ENCODE measurements at regions not wholly inside any gene's neighbourhood (a gene's known extent, or its start where the extent isn't known, plus 50 kb on each side); places are given as distances from the start of the nearest gene placed in this dataset.

GRCh38 chr6:97822632-97823031, 539.6 kb upstream of the MMS22L start:
- no peak for DNase-seq

GRCh38 chr6:97841763-97842162, 558.7 kb upstream of the MMS22L start:
- DNase-seq, result no peak

GRCh38 chr6:97842521-97842920, 559.5 kb upstream of the MMS22L start:
- DNase-seq, result no peak

- no peak for DNase-seq
Measured at GRCh38 chr6:97849390-97849789, 566.4 kb upstream of the MMS22L start.

GRCh38 chr6:97850458-97851212, 567.6 kb upstream of the MMS22L start:
- no peak for DNase-seq

GRCh38 chr6:97863697-97864096, 580.7 kb upstream of the MMS22L start:
- DNase-seq, result no peak

GRCh38 chr6:97864366-97864765, 581.4 kb upstream of the MMS22L start:
- no peak for DNase-seq

- DNase-seq, result no peak
Measured at GRCh38 chr6:97864826-97865225, 581.8 kb upstream of the MMS22L start.

- no peak for DNase-seq
Measured at GRCh38 chr6:97865612-97866011, 582.6 kb upstream of the MMS22L start.

GRCh38 chr6:97866616-97867015, 583.6 kb upstream of the MMS22L start:
- no peak for DNase-seq

GRCh38 chr6:97867177-97867576, 584.2 kb upstream of the MMS22L start:
- DNase-seq, result no peak

- DNase-seq, result no peak
Measured at GRCh38 chr6:97870273-97870672, 587.3 kb upstream of the MMS22L start.

- no peak for DNase-seq
Measured at GRCh38 chr6:97876711-97877110, 593.7 kb upstream of the MMS22L start.

- no peak for DNase-seq
Measured at GRCh38 chr6:97882755-97883154, 599.7 kb upstream of the MMS22L start.

GRCh38 chr6:97885325-97885724, 602.3 kb upstream of the MMS22L start:
- no peak for DNase-seq

- no peak for DNase-seq
Measured at GRCh38 chr6:97885828-97886227, 602.8 kb upstream of the MMS22L start.

- DNase-seq, result no peak
Measured at GRCh38 chr6:97901531-97901930, 618.5 kb upstream of the MMS22L start.

GRCh38 chr6:97909380-97909779, 626.4 kb upstream of the MMS22L start:
- DNase-seq, result no peak

- no peak for DNase-seq
Measured at GRCh38 chr6:97913721-97914120, 630.7 kb upstream of the MMS22L start.

GRCh38 chr6:97914912-97915311, 631.9 kb upstream of the MMS22L start:
- DNase-seq, result no peak

GRCh38 chr6:97915537-97915936, 632.5 kb upstream of the MMS22L start:
- DNase-seq, result no peak

GRCh38 chr6:97917369-97917768, 634.4 kb upstream of the MMS22L start:
- DNase-seq, result no peak

- no peak for DNase-seq
Measured at GRCh38 chr6:97919046-97919445, 636.0 kb upstream of the MMS22L start.

GRCh38 chr6:97919631-97920030, 636.6 kb upstream of the MMS22L start:
- no peak for DNase-seq

- no peak for DNase-seq
Measured at GRCh38 chr6:97923249-97923648, 640.2 kb upstream of the MMS22L start.
